ENCODE measurements at regions not wholly inside any gene's neighbourhood (a gene's known extent, or its start where the extent isn't known, plus 50 kb on each side); places are given as distances from the start of the nearest gene placed in this dataset.
A peak's percentile ranks its signal among the peaks of the same experiment; 100 is the strongest.

DNA sequence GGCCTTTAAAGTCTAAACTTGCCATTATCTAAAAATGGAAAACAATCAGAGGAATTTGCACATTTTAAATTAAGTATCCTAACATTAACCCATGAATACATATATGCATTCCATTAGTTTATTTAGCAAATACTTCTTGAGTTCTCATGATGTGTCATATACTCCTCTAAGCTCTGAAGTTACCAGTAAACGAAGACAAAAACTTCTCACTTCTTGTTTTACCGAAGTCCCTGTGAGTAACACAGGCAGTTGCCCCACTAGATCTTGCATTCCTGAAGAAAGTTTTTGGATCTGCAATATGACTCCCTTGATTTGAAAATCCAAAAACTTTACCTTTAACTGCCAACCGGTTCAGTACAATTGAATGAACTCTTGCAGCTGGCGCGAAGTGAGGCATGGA lies 439.0 kb upstream of the MPDZ start:
- Histone ChIP-seq H3K79me2 (ENCODE audit: insufficient read depth, low read length) (no peaks in the 10 kb centered on the region), H3K4me2 (ENCODE audit: insufficient read depth, low read length) (peak overlapping the region; percentile 8), H4K20me1 (ENCODE audit: insufficient read depth, low read length) (no peaks in the 10 kb centered on the region), H2AFZ (ENCODE audit: low read length) (no peak overlapping the region), H3K9me3 (ENCODE audit: low read depth, low read length) (no peaks in the 10 kb centered on the region), H3K4me3 (ENCODE audit: insufficient read depth, low read length) (no peak overlapping the region), H3K27ac (ENCODE audit: low read depth, low read length) (peak overlapping the region; percentile 59), H3K4me1 (ENCODE audit: insufficient read depth, low read length) (peaks cover 38% of the 10 kb centered on the region), H3K36me3 (ENCODE audit: insufficient read depth, low read length) (no peaks in the 10 kb centered on the region), H3K27me3 (ENCODE audit: insufficient read depth, low read length) (peaks cover 5% of the 10 kb centered on the region)
- no peak for DNase-seq (ENCODE audit: insufficient read length, low spot score, missing footprints)
- TF ChIP-seq, protein P1, sequence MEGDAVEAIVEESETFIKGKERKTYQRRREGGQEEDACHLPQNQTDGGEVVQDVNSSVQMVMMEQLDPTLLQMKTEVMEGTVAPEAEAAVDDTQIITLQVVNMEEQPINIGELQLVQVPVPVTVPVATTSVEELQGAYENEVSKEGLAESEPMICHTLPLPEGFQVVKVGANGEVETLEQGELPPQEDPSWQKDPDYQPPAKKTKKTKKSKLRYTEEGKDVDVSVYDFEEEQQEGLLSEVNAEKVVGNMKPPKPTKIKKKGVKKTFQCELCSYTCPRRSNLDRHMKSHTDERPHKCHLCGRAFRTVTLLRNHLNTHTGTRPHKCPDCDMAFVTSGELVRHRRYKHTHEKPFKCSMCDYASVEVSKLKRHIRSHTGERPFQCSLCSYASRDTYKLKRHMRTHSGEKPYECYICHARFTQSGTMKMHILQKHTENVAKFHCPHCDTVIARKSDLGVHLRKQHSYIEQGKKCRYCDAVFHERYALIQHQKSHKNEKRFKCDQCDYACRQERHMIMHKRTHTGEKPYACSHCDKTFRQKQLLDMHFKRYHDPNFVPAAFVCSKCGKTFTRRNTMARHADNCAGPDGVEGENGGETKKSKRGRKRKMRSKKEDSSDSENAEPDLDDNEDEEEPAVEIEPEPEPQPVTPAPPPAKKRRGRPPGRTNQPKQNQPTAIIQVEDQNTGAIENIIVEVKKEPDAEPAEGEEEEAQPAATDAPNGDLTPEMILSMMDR (IDR thresholded peaks at IDR 0.05; ENCODE audit: extremely low read depth, low read depth, low read length): no peak

DNA sequence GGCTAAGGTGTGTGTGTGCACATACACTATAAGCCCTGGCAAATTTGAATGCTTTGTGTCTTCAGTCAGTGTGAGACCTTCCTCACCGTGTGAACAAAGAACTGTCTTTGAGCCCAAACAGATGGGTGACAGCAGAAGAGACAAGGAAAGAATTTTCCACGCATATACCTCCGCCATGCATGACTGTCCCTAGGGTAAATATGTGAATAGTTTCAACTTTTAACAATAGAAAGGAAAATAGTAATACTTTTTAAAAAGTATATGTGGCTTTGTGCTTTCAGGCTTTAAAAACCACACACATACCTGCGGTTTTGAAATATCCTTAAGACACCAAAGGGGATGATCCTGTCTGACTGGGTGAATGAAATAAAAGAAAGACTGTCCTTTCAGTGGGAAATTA lies 438.6 kb upstream of the MPDZ start:
- no peak overlapping the region for H2AFZ ChIP-seq (ENCODE audit: low read length)
- no peaks in the 10 kb centered on the region for H4K20me1 ChIP-seq (ENCODE audit: insufficient read depth, low read length)
- DNase-seq (ENCODE audit: insufficient read length, low spot score, missing footprints): no peak
- no peaks in the 10 kb centered on the region for H3K36me3 ChIP-seq (ENCODE audit: insufficient read depth, low read length)
- TF ChIP-seq, protein P1 (IDR thresholded peaks at IDR 0.05; ENCODE audit: extremely low read depth, low read depth, low read length): no peak
- H3K27me3 ChIP-seq (ENCODE audit: insufficient read depth, low read length): peaks cover 5% of the 10 kb centered on the region
- no peaks in the 10 kb centered on the region for H3K9me3 ChIP-seq (ENCODE audit: low read depth, low read length)
- peak overlapping the region; percentile 59 for H3K27ac ChIP-seq (ENCODE audit: low read depth, low read length)
- no peak overlapping the region for H3K4me3 ChIP-seq (ENCODE audit: insufficient read depth, low read length)
- peak overlapping the region; percentile 8 for H3K4me2 ChIP-seq (ENCODE audit: insufficient read depth, low read length)
- peaks cover 38% of the 10 kb centered on the region for H3K4me1 ChIP-seq (ENCODE audit: insufficient read depth, low read length)
- no peaks in the 10 kb centered on the region for H3K79me2 ChIP-seq (ENCODE audit: insufficient read depth, low read length)

- Histone ChIP-seq H3K27me3 (ENCODE audit: insufficient read depth, low read length) (peaks cover 5% of the 10 kb centered on the region), H2AFZ (ENCODE audit: low read length) (no peak overlapping the region), H3K9me3 (ENCODE audit: low read depth, low read length) (no peaks in the 10 kb centered on the region), H3K79me2 (ENCODE audit: insufficient read depth, low read length) (no peaks in the 10 kb centered on the region), H3K27ac (ENCODE audit: low read depth, low read length) (peak overlapping the region; percentile 59), H3K4me2 (ENCODE audit: insufficient read depth, low read length) (peak overlapping the region; percentile 8), H3K4me3 (ENCODE audit: insufficient read depth, low read length) (no peak overlapping the region), H4K20me1 (ENCODE audit: insufficient read depth, low read length) (no peaks in the 10 kb centered on the region), H3K36me3 (ENCODE audit: insufficient read depth, low read length) (no peaks in the 10 kb centered on the region), H3K4me1 (ENCODE audit: insufficient read depth, low read length) (peaks cover 38% of the 10 kb centered on the region)
- TF ChIP-seq, protein P1 (IDR thresholded peaks at IDR 0.05; ENCODE audit: extremely low read depth, low read depth, low read length): no peak
- DNase-seq (ENCODE audit: insufficient read length, low spot score, missing footprints): no peak
These were observed 438.0 kb upstream of the MPDZ start for GRCh38 chr9:13717322-13718054.

DNA sequence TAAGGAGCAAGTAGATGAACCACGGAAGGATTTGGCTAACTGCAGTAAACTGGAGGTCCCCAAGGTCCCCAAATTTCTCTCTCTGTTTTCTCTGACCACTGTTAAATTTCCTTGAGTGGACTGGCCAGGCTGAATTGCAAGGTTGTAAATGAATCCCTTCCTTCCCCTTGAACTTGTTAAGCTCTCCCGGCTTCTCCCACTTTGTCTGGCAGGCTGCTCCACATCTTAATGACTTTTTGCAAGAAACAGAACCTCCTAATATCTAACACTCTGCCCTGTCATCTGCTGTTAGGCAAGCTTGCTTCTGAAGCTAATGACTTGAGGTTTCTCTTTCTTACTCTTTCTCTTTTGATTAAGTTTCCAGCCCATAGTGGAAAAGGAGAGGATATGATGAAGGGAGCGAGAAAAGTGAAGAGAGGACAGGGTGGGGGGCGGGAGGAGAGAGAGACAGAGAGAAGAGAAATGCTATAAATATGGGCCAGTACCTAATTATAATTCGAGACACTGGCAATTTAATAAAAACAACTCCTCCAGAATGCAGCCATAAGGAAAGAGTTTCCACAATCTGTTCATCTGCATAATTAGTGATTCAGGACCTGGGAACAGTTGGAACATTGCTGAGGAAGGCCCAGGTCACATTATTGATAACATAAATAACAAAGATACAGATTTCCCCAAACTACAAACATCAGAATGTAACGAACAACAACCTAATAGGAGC lies 437.3 kb upstream of the MPDZ start:
- no peak for DNase-seq (ENCODE audit: insufficient read length, low spot score, missing footprints)

More for the DNA sequence above, 437.3 kb upstream of the MPDZ start:
- no peak overlapping the region for H3K4me2 ChIP-seq (ENCODE audit: insufficient read depth, low read length)
- H3K4me3 ChIP-seq (ENCODE audit: insufficient read depth, low read length): no peak overlapping the region
- no peaks in the 10 kb centered on the region for H3K36me3 ChIP-seq (ENCODE audit: insufficient read depth, low read length)
- H3K27me3 ChIP-seq (ENCODE audit: insufficient read depth, low read length): peaks cover 5% of the 10 kb centered on the region
- H3K4me1 ChIP-seq (ENCODE audit: insufficient read depth, low read length): peaks cover 38% of the 10 kb centered on the region
- H3K9me3 ChIP-seq (ENCODE audit: low read depth, low read length): no peaks in the 10 kb centered on the region
- H2AFZ ChIP-seq (ENCODE audit: low read length): no peak overlapping the region
- TF ChIP-seq, protein P1 (IDR thresholded peaks at IDR 0.05; ENCODE audit: extremely low read depth, low read depth, low read length): no peak
- no peaks in the 10 kb centered on the region for H4K20me1 ChIP-seq (ENCODE audit: insufficient read depth, low read length)
- H3K27ac ChIP-seq (ENCODE audit: low read depth, low read length): no peak overlapping the region
- H3K79me2 ChIP-seq (ENCODE audit: insufficient read depth, low read length): no peaks in the 10 kb centered on the region

Data from osteoblast (primary cell).